Cardiac muscle cell (in vitro differentiated cells and primary cell): ENCODE measurements at regions not wholly inside any gene's neighbourhood (a gene's known extent, or its start where the extent isn't known, plus 50 kb on each side); places are given as distances from the start of the nearest gene placed in this dataset.
A peak's percentile ranks its signal among the peaks of the same experiment; 100 is the strongest.

Experiments
- DNase-seq, 2 donors: peaks; one replicate each; pipeline versions ENCODE4 v3.0.0 to v3.0.0-alpha.2; 2010 to 2017; ENCODE audit warnings: low read depth in 1 of 2, low spot score in 1 of 2
- H3K27ac ChIP-seq: fragments of 200-600 bp; sonication (generic); 2 replicates; pipeline ENCODE4 v1.5.1; 2016
- H3K27me3 ChIP-seq: fragments of 200-600 bp; sonication (generic); 2 replicates; pipeline ENCODE4 v1.6.0; 2016; ENCODE audit warnings: control low read depth
- H3K36me3 ChIP-seq: fragments of 200-600 bp; sonication (generic); 2 replicates; pipeline ENCODE4 v1.5.1; 2016; ENCODE audit warnings: control low read depth
- H3K4me1 ChIP-seq: fragments of 200-600 bp; sonication (generic); 2 replicates; pipeline ENCODE4 v1.8.1; 2017; ENCODE audit warnings: low read depth, mild to moderate bottlenecking, mixed run types
- H3K4me3 ChIP-seq: fragments of 200-600 bp; sonication (generic); 2 replicates; pipeline ENCODE4 v1.5.1; 2016; ENCODE audit warnings: mild to moderate bottlenecking
- H3K9me3 ChIP-seq: fragments of 200-600 bp; sonication (generic); 2 replicates; pipeline ENCODE4 v1.5.1; 2017; ENCODE audit warnings: low read depth, mild to moderate bottlenecking, control low read depth
- TF ChIP-seq, protein P1 (sequence below): IDR thresholded peaks from 2 replicates; pipeline ENCODE4 v1.5.1; 2012; ENCODE audit warnings: low read depth, mild to moderate bottlenecking, low read length

DNA sequence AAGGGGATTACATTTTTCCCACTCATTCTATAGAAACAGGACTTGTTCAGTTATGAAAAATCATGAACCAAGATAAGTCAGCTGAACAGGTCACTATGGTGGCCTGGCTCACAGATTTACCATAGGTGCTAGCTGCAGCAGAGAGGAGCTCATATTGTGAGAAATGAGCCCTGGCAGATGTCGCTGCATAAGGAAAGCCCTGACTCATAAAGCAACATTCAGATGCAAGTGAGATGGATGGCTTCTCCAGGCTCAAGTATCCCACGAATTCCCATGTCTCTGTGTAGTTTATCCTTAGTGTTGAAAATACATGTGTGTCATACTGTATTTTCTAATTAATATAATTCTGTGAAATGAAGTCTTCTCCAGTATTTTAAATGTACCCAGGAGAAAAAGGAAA lies 115.0 kb upstream of the LHCGR start:
- Histone ChIP-seq H3K4me1 (no peaks in the 10 kb centered on the region), H3K4me3 (no peak overlapping the region), H3K27me3 (no peaks in the 10 kb centered on the region), H3K27ac (no peak overlapping the region), H3K36me3 (no peaks in the 10 kb centered on the region), H3K9me3 (no peaks in the 10 kb centered on the region)
- TF ChIP-seq, protein P1, sequence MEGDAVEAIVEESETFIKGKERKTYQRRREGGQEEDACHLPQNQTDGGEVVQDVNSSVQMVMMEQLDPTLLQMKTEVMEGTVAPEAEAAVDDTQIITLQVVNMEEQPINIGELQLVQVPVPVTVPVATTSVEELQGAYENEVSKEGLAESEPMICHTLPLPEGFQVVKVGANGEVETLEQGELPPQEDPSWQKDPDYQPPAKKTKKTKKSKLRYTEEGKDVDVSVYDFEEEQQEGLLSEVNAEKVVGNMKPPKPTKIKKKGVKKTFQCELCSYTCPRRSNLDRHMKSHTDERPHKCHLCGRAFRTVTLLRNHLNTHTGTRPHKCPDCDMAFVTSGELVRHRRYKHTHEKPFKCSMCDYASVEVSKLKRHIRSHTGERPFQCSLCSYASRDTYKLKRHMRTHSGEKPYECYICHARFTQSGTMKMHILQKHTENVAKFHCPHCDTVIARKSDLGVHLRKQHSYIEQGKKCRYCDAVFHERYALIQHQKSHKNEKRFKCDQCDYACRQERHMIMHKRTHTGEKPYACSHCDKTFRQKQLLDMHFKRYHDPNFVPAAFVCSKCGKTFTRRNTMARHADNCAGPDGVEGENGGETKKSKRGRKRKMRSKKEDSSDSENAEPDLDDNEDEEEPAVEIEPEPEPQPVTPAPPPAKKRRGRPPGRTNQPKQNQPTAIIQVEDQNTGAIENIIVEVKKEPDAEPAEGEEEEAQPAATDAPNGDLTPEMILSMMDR = no peak
- no peak for DNase-seq

DNA sequence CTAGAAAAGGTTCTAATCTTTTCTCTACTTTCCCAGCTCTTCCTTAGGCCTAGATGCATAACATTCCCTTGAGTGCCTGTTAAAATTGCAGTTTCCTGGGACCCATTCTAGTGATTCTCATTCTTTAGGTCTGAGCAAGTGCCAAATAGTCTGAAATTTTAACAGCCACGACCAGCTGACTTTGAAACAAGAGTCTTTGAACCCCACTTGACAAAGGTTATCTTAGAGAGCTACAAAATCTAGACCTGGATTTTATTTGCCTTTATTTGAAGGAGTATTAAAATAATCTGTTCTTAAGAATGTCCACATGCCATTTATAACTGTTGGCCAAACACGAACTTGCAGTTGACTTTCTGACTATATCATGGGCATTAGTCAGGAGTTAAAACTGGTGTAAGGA lies 110.2 kb upstream of the LHCGR start:
- no peaks in the 10 kb centered on the region for H3K36me3 ChIP-seq
- no peak overlapping the region for H3K4me3 ChIP-seq
- no peak for DNase-seq
- H3K27ac ChIP-seq = peak overlapping the region; percentile 22
- TF ChIP-seq, protein P1 = no peak
- H3K4me1 ChIP-seq = no peaks in the 10 kb centered on the region
- no peaks in the 10 kb centered on the region for H3K9me3 ChIP-seq
- H3K27me3 ChIP-seq = no peaks in the 10 kb centered on the region

- DNase-seq = no peak
- no peaks in the 10 kb centered on the region for H3K9me3 ChIP-seq
- no peaks in the 10 kb centered on the region for H3K4me1 ChIP-seq
- no peak overlapping the region for H3K4me3 ChIP-seq
- no peaks in the 10 kb centered on the region for H3K27me3 ChIP-seq
- H3K27ac ChIP-seq = no peak overlapping the region
- H3K36me3 ChIP-seq = no peaks in the 10 kb centered on the region
- TF ChIP-seq, protein P1 = no peak
These were observed 104.9 kb upstream of the LHCGR start for GRCh38 chr2:48860380-48860779.

- no peak for DNase-seq
- no peaks in the 10 kb centered on the region for H3K27me3 ChIP-seq
- no peaks in the 10 kb centered on the region for H3K9me3 ChIP-seq
- no peaks in the 10 kb centered on the region for H3K36me3 ChIP-seq
- no peak overlapping the region for H3K27ac ChIP-seq
- H3K4me1 ChIP-seq = no peaks in the 10 kb centered on the region
- TF ChIP-seq, protein P1 = no peak
- no peak overlapping the region for H3K4me3 ChIP-seq
These were observed 101.1 kb upstream of the LHCGR start for GRCh38 chr2:48856657-48857056.

DNA sequence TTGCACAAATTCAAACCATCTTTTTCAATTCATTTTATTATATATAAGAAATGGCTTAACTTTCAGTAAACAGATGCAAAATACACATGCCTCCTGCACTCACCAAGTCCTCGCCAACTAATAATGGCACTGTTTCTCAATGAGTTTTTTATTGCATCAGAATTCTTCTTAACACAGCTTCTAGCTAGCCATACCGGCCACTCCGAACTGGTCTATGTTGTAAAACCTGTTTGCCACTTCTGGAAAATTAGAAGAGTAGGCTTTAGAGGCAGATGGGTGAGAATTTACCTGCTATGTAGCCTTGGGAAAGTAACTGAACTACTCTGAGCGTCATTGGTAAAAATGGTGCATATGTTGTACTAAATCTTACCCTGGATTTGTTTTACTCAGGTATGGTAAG lies 100.6 kb upstream of the LHCGR start:
- Histone ChIP-seq H3K27ac (no peak overlapping the region), H3K4me1 (no peaks in the 10 kb centered on the region), H3K36me3 (no peaks in the 10 kb centered on the region), H3K9me3 (no peaks in the 10 kb centered on the region), H3K4me3 (no peak overlapping the region), H3K27me3 (no peaks in the 10 kb centered on the region)
- DNase-seq = no peak
- TF ChIP-seq, protein P1 = no peak

DNA sequence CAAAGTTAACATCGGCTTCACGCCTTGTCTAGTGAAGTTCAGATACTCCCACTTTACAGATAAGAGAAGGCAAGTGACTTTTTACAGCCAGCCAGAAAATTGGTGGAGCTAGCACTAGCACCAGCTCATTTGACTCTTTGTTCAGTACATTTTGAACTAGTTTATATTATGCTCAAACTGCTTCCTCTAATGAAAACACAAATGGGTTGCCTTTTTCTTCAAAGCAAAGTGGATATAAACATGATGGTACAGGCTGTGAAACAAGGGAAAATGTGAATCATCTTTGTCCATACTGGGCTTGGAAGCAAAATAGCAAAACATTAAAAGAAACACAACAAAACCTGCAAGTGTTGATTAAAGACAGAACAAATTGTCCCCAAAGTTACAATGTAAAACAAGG lies 99.6 kb upstream of the LHCGR start:
- no peak overlapping the region for H3K27ac ChIP-seq
- no peaks in the 10 kb centered on the region for H3K36me3 ChIP-seq
- no peaks in the 10 kb centered on the region for H3K9me3 ChIP-seq
- TF ChIP-seq, protein P1 = no peak
- DNase-seq = peak in 1 of 2 donors; percentile 19
- H3K4me1 ChIP-seq = no peaks in the 10 kb centered on the region
- H3K4me3 ChIP-seq = no peak overlapping the region
- no peaks in the 10 kb centered on the region for H3K27me3 ChIP-seq
